Keratinocyte (primary cell): ENCODE measurements at regions not wholly inside any gene's neighbourhood (a gene's known extent, or its start where the extent isn't known, plus 50 kb on each side); places are given as distances from the start of the nearest gene placed in this dataset.

Experiments used
- DNase-seq: peaks from one replicate; pipeline ENCODE4 v3.0.0-alpha.2; 2011; ENCODE audit warnings: low read depth, missing footprints, low spot score
- FAIRE-seq: peaks from 2 replicates; lab custom pipeline; 2011; peaks lifted over from hg19 to GRCh38; lab: Jason Lieb, UNC
- H2AFZ ChIP-seq: 2 replicates; pipeline ENCODE4 v1.6.0; 2012; ENCODE audit warnings: low read length, control low read depth, inconsistent platforms; ENCODE audit not compliant: control insufficient read depth
- H3K27ac ChIP-seq: 2 replicates; pipeline ENCODE4 v1.5.1; 2011; ENCODE audit warnings: low read length; ENCODE audit not compliant: control insufficient read depth, insufficient read depth
- H3K27me3 ChIP-seq: 3 replicates; pipeline ENCODE4 v1.6.0; 2011; ENCODE audit warnings: low read length; ENCODE audit not compliant: control insufficient read depth, insufficient read depth; ENCODE audit errors: extremely low read depth
- H3K36me3 ChIP-seq, 2 experiments: 2 replicates in 1 of 2; 3 replicates in 1 of 2; pipeline ENCODE4 v1.5.1; 2011; ENCODE audit warnings: low read length in 2 of 2, mild to moderate bottlenecking in 1 of 2; ENCODE audit not compliant: control insufficient read depth in 2 of 2, insufficient read depth in 2 of 2; ENCODE audit errors: extremely low read depth in 1 of 2
- H3K4me1 ChIP-seq: 3 replicates; pipeline ENCODE4 v1.5.1; 2011; ENCODE audit warnings: low read length; ENCODE audit not compliant: control insufficient read depth, insufficient read depth; ENCODE audit errors: extremely low read depth
- H3K4me2 ChIP-seq: 3 replicates; pipeline ENCODE4 v1.6.0; 2011; ENCODE audit warnings: low read depth, low read length; ENCODE audit not compliant: control insufficient read depth, insufficient read depth; ENCODE audit errors: extremely low read depth
- H3K4me3 ChIP-seq, 3 experiments: fragments of 200-600 bp in 1 of 3; sonication (generic) in 1 of 3; 2 replicates in 2 of 3; 3 replicates in 1 of 3; pipeline ENCODE4 v1.5.1; 2011 to 2016; ENCODE audit warnings: low read length in 3 of 3, mild to moderate bottlenecking in 3 of 3, control low read depth in 2 of 3, inconsistent platforms in 1 of 3, low read depth in 1 of 3, mixed read lengths in 1 of 3, mixed run types in 1 of 3, moderate library complexity in 1 of 3; ENCODE audit not compliant: control insufficient read depth in 2 of 3, insufficient read depth in 2 of 3; ENCODE audit errors: extremely low read depth in 1 of 3
- H3K79me2 ChIP-seq: 2 replicates; pipeline ENCODE4 v1.6.0; 2012; ENCODE audit warnings: low read length; ENCODE audit not compliant: control insufficient read depth, insufficient read depth
- H3K9ac ChIP-seq: 3 replicates; pipeline ENCODE4 v1.6.0; 2011; ENCODE audit warnings: low read length; ENCODE audit not compliant: control insufficient read depth, insufficient read depth; ENCODE audit errors: extremely low read depth
- H3K9me1 ChIP-seq: 3 replicates; pipeline ENCODE4 v1.6.0; 2011; ENCODE audit warnings: low read length; ENCODE audit not compliant: control insufficient read depth, insufficient read depth; ENCODE audit errors: extremely low read depth
- H3K9me3 ChIP-seq: 2 replicates; pipeline ENCODE4 v1.5.1; 2012; ENCODE audit warnings: low read depth, low read length; ENCODE audit not compliant: control insufficient read depth
- H4K20me1 ChIP-seq: 3 replicates; pipeline ENCODE4 v1.6.0; 2011; ENCODE audit warnings: low read length; ENCODE audit not compliant: control insufficient read depth, insufficient read depth; ENCODE audit errors: extremely low read depth
- EZH2 ChIP-seq: IDR thresholded peaks from one replicate; pipeline ENCODE4 v1.6.1; 2012; ENCODE audit warnings: inconsistent platforms, mild to moderate bottlenecking, low read length, moderate library complexity
- dilution Hi-C: fragments of 300-500 bp; cut with MboI; formaldehyde crosslinking; loops from one replicate; pipeline ENCODE4 v1.7.0; 2020; ENCODE audit warnings: low sequenced_read_pairs; ENCODE audit not compliant: extremely low pct_ligation_motif_present
- TF ChIP-seq, protein P1 (sequence below), 3 experiments: IDR thresholded peaks in 1 of 3; conservative IDR thresholded peaks in 1 of 3; optimal IDR thresholded peaks in 1 of 3; 2 replicates in 2 of 3; 3 replicates in 1 of 3; pipeline versions ENCODE3 to v1.5.1; 2011; ENCODE audit warnings: low read length in 3 of 3, mild to moderate bottlenecking in 3 of 3, moderate library complexity in 2 of 3, control low read depth in 1 of 3, inconsistent platforms in 1 of 3; ENCODE audit not compliant: insufficient read depth in 2 of 3; ENCODE audit errors: extremely low read depth in 1 of 3

- no peak overlapping the region for H3K9ac ChIP-seq
- H3K79me2 ChIP-seq, result no peaks in the 10 kb centered on the region
- H3K4me2 ChIP-seq, result no peak overlapping the region
- no peaks in the 10 kb centered on the region for H4K20me1 ChIP-seq
- FAIRE-seq, result no peak
- H3K27ac ChIP-seq, result no peak overlapping the region
- H3K9me1 ChIP-seq, result no peaks in the 10 kb centered on the region
- H3K36me3 ChIP-seq, result no peaks in the 10 kb centered on the region
- DNase-seq, result no peak
- no peaks in the 10 kb centered on the region for H3K27me3 ChIP-seq
- H3K4me3 ChIP-seq, result no peak overlapping the region
- H2AFZ ChIP-seq, result no peak overlapping the region
- dilution Hi-C loops, result no loop called here
- no peaks in the 10 kb centered on the region for H3K4me1 ChIP-seq
- H3K9me3 ChIP-seq, result no peaks in the 10 kb centered on the region
- TF ChIP-seq, protein P1, sequence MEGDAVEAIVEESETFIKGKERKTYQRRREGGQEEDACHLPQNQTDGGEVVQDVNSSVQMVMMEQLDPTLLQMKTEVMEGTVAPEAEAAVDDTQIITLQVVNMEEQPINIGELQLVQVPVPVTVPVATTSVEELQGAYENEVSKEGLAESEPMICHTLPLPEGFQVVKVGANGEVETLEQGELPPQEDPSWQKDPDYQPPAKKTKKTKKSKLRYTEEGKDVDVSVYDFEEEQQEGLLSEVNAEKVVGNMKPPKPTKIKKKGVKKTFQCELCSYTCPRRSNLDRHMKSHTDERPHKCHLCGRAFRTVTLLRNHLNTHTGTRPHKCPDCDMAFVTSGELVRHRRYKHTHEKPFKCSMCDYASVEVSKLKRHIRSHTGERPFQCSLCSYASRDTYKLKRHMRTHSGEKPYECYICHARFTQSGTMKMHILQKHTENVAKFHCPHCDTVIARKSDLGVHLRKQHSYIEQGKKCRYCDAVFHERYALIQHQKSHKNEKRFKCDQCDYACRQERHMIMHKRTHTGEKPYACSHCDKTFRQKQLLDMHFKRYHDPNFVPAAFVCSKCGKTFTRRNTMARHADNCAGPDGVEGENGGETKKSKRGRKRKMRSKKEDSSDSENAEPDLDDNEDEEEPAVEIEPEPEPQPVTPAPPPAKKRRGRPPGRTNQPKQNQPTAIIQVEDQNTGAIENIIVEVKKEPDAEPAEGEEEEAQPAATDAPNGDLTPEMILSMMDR (optimal IDR thresholded peaks at IDR 0.05 in 1 of 3, IDR thresholded peaks at IDR 0.05 in 1 of 3, conservative IDR thresholded peaks at IDR 0.05 in 1 of 3; ENCODE audit: extremely low read depth in 1 of 3, insufficient read depth in 2 of 3, low read length in 3 of 3), result no peak
- no peak for TF ChIP-seq EZH2
These were observed 581.0 kb downstream of the REEP3 start for GRCh38 chr10:64102264-64102633.

GRCh38 chr10:64102916-64103315 is 581.7 kb downstream of the REEP3 start:
- H3K9me1 ChIP-seq, result no peaks in the 10 kb centered on the region
- H4K20me1 ChIP-seq, result no peaks in the 10 kb centered on the region
- no peaks in the 10 kb centered on the region for H3K4me1 ChIP-seq
- H3K4me3 ChIP-seq, result no peak overlapping the region
- no peak overlapping the region for H3K4me2 ChIP-seq
- H2AFZ ChIP-seq, result no peak overlapping the region
- H3K27ac ChIP-seq, result no peak overlapping the region
- H3K36me3 ChIP-seq, result no peaks in the 10 kb centered on the region
- no peak overlapping the region for H3K9ac ChIP-seq
- H3K27me3 ChIP-seq, result no peaks in the 10 kb centered on the region
- dilution Hi-C loops, result no loop called here
- no peaks in the 10 kb centered on the region for H3K79me2 ChIP-seq
- FAIRE-seq (no peak), DNase-seq (no peak)
- TF ChIP-seq EZH2, result no peak
- TF ChIP-seq, protein P1 (optimal IDR thresholded peaks at IDR 0.05 in 1 of 3, IDR thresholded peaks at IDR 0.05 in 1 of 3, conservative IDR thresholded peaks at IDR 0.05 in 1 of 3; ENCODE audit: extremely low read depth in 1 of 3, insufficient read depth in 2 of 3, low read length in 3 of 3), result no peak
- H3K9me3 ChIP-seq, result no peaks in the 10 kb centered on the region
